ENCODE measurements at regions not wholly inside any gene's neighbourhood (a gene's known extent, or its start where the extent isn't known, plus 50 kb on each side); places are given as distances from the start of the nearest gene placed in this dataset.

DNA sequence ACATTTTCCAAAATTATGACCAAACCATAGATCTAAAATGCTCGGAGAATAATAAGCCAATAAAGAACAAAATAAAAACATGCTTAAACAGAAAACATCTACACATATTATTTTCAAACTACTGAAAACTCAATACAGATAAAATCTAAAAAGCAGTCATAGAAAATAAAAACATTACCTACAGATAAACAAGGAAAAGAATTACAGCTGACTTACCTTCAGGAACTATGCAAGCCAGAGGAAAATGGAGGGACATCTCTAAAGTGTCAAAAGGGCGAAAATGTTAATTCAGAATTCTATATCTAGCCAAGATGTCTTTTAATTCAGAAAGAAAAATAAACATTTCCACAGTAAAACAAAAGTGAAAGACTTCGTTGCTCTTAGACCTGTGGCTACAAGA is 112.9 kb upstream of the GYPC start:
- in situ Hi-C loops (cut with MboI; ENCODE audit: low sequenced_read_pairs): no loop called here
- BruUV-seq (replicated peaks): no TSS peak
- H3K9ac ChIP-seq (ENCODE audit: low read depth, low read length): no peak overlapping the region

More for the DNA sequence above, 112.9 kb upstream of the GYPC start:
- Histone ChIP-seq H3K4me1 (ENCODE audit: control insufficient read depth, insufficient read depth, low read length) (no peaks in the 10 kb centered on the region), H2BK20ac (ENCODE audit: low read depth, low read length) (no peak overlapping the region), H3K14ac (replicated peaks; ENCODE audit: low read depth, low read length) (no peak overlapping the region), H3K36me3 (ENCODE audit: control insufficient read depth, insufficient read depth, low read length) (no peaks in the 10 kb centered on the region), H4K8ac (ENCODE audit: low read depth in 2 of 2, low read length in 2 of 2) (no peak overlapping the region), H3K27ac (ENCODE audit: insufficient read depth, low read length) (no peak overlapping the region), H3K23ac (ENCODE audit: low read depth, low read length) (no peak overlapping the region), H3K56ac (ENCODE audit: extremely low read depth, insufficient read depth, low read length) (no peak overlapping the region), H4K20me1 (ENCODE audit: insufficient read depth, low read length) (no peaks in the 10 kb centered on the region), H3K9me3 (ENCODE audit: control insufficient read depth, insufficient read depth, low read length) (peaks cover 2% of the 10 kb centered on the region; the same call in 1 of the 2 replicates), H2AK5ac (ENCODE audit: low read depth, low read length) (no peak overlapping the region), H2BK120ac (ENCODE audit: low read depth, low read length) (no peak overlapping the region), H3K4me3 (ENCODE audit: insufficient read depth, low read depth, low read length) (no peak overlapping the region), H3K79me1 (ENCODE audit: low read depth in 1 of 2, low read length in 2 of 2) (no peaks in the 10 kb centered on the region), H3K9me1 (ENCODE audit: insufficient read depth, low read length) (no peaks in the 10 kb centered on the region), H2BK5ac (ENCODE audit: low read depth, low read length, poor library complexity, severe bottlenecking) (no peak overlapping the region), H3K18ac (ENCODE audit: low read depth, low read length) (no peak overlapping the region), H4K5ac (ENCODE audit: low read depth, low read length) (no peak overlapping the region), H2AFZ (replicated peaks; ENCODE audit: low read length, poor library complexity) (no peak overlapping the region), H2BK15ac (ENCODE audit: low read depth, low read length) (no peak overlapping the region), H3K4me2 (ENCODE audit: low read depth, low read length) (no peak overlapping the region), H2AK9ac (replicated peaks; ENCODE audit: low read depth, low read length, poor library complexity) (no peak overlapping the region), H3K4ac (ENCODE audit: low read depth, low read length) (no peak overlapping the region), H3K27me3 (ENCODE audit: control insufficient read depth, insufficient read depth, low read length) (no peaks in the 10 kb centered on the region), H4K91ac (ENCODE audit: insufficient read depth, low read depth, low read length) (no peak overlapping the region)
- dilution Hi-C loops (cut with HindIII; ENCODE audit: low sequenced_read_pairs, unreplicated experiment) (no loop called here), intact Hi-C loops (cut with micrococcal nuclease) (no loop called here)
- ATAC-seq (ENCODE audit: low read depth): no peak
- WGBS, 2 experiments (ENCODE audit: extremely low coverage in 2 of 2, insufficient read length in 1 of 2): no CpG with 5 or more reads among the region's 3 CpGs
- no peak for TF ChIP-seq RCOR1 (IDR thresholded peaks at IDR 0.05; ENCODE audit: insufficient replicate concordance, low read length)
- DNase-seq: no peak
- POLR2A ChIA-PET (ENCODE audit: unreplicated experiment): no interaction called here
- CTCF ChIA-PET: no interaction called here

Data from IMR-90 (cell line).